Tibial nerve (tissue), 4 donors: ENCODE measurements at regions not wholly inside any gene's neighbourhood (a gene's known extent, or its start where the extent isn't known, plus 50 kb on each side); places are given as distances from the start of the nearest gene placed in this dataset.

Experiments used
- CTCF ChIP-seq, 5 experiments: fragments of 200-600 bp in 3 of 5; fragments of 450-650 bp in 2 of 5; sonication (generic) in 3 of 5; IDR thresholded peaks; one replicate each; pipeline ENCODE4 v1.5.1; 2016 to 2019; ENCODE audit warnings: antibody characterized with exemption in 5 of 5, mild to moderate bottlenecking in 3 of 5, moderate library complexity in 2 of 5
- EP300 ChIP-seq, 2 donors: sonication (generic); formaldehyde crosslinking; IDR thresholded peaks; one replicate each; pipeline ENCODE4 v1.6.1; 2017; ENCODE audit warnings: antibody characterized with exemption in 2 of 2, mild to moderate bottlenecking in 1 of 2

GRCh38 chr2:224259831-224260230 lies 142.1 kb downstream of the FAM124B start:
- no peak for TF ChIP-seq CTCF (IDR thresholded peaks at IDR 0.05)
- TF ChIP-seq EP300 (IDR thresholded peaks at IDR 0.05): no peak
